ENCODE measurements at regions not wholly inside any gene's neighbourhood (a gene's known extent, or its start where the extent isn't known, plus 50 kb on each side); places are given as distances from the start of the nearest gene placed in this dataset.

GRCh38 chr20:39640147-39640546 lies 678.0 kb downstream of the DHX35 start:
- TF ChIP-seq CTCF (IDR thresholded peaks at IDR 0.05), result no peak
- TF ChIP-seq POLR2AphosphoS5 (IDR thresholded peaks at IDR 0.05; ENCODE audit: insufficient read depth in 1 of 2, low read depth in 1 of 2), result no peak
- no peak for TF ChIP-seq POLR2A (IDR thresholded peaks at IDR 0.05)
